Sigmoid colon (tissue), 4 donors: ENCODE measurements at regions not wholly inside any gene's neighbourhood (a gene's known extent, or its start where the extent isn't known, plus 50 kb on each side); places are given as distances from the start of the nearest gene placed in this dataset.

ENCODE experiments used
- CTCF ChIP-seq, 4 experiments: fragments of 450-650 bp in 3 of 4; fragments of 200-600 bp in 1 of 4; IDR thresholded peaks; one replicate each; pipeline ENCODE4 v1.5.1; 2016 to 2019; ENCODE audit warnings: antibody characterized with exemption in 4 of 4, mild to moderate bottlenecking in 3 of 4, moderate library complexity in 2 of 4
- EP300 ChIP-seq, 4 donors: sonication (generic); formaldehyde crosslinking; IDR thresholded peaks; one replicate each; pipeline ENCODE4 v1.6.1; 2017; ENCODE audit warnings: antibody characterized with exemption in 4 of 4
- POLR2A ChIP-seq, 2 donors: fragments of 450-650 bp; IDR thresholded peaks; one replicate each; pipeline ENCODE4 v1.6.1; 2016; ENCODE audit warnings: antibody characterized with exemption in 2 of 2, mild to moderate bottlenecking in 2 of 2, moderate library complexity in 2 of 2
- POLR2AphosphoS5 ChIP-seq, 4 donors: sonication (generic); formaldehyde crosslinking; IDR thresholded peaks; one replicate each; pipeline ENCODE4 v1.6.1; 2017; ENCODE audit warnings: antibody characterized with exemption in 4 of 4

- TF ChIP-seq CTCF (IDR thresholded peaks at IDR 0.05) (no peak), POLR2AphosphoS5 (IDR thresholded peaks at IDR 0.05) (no peak), POLR2A (IDR thresholded peaks at IDR 0.05) (no peak), EP300 (IDR thresholded peaks at IDR 0.05) (no peak)
Observed at GRCh38 chr20:50340541-50340940, 149.9 kb downstream of the CEBPB start.
